H1 (cell line): ENCODE measurements at regions not wholly inside any gene's neighbourhood (a gene's known extent, or its start where the extent isn't known, plus 50 kb on each side); places are given as distances from the start of the nearest gene placed in this dataset.
A peak's percentile ranks its signal among the peaks of the same experiment; 100 is the strongest.

Experiments
- CTCF ChIA-PET: fragments of 300-600 bp; sonication (Branson Sonifier 250); formaldehyde crosslinking; loops from one replicate; lab custom pipeline; 2021; ENCODE audit not compliant: partially characterized antibody; lab: Charles Lee
- POLR2A ChIA-PET: fragments of 300-600 bp; sonication (Branson Sonifier 250); formaldehyde crosslinking; loops from one replicate; lab custom pipeline; 2021; ENCODE audit warnings: inconsistent platforms; ENCODE audit not compliant: partially characterized antibody; lab: Charles Lee
- DNase-seq, 2 experiments: peaks; one replicate each; pipeline versions ENCODE4 v3.0.0 to v3.0.0-alpha.2; 2010 to 2022; ENCODE audit warnings: low spot score in 2 of 2, low read depth in 1 of 2, mixed read lengths in 1 of 2
- FAIRE-seq: peaks from 2 replicates; lab custom pipeline; 2011; peaks lifted over from hg19 to GRCh38; lab: Jason Lieb, UNC
- H2AFZ ChIP-seq: 2 replicates; pipeline ENCODE4 v1.8.1; 2012; ENCODE audit warnings: low read length, inconsistent platforms
- H2AK5ac ChIP-seq: 2 replicates; pipeline ENCODE4 v1.6.1; 2013; ENCODE audit warnings: low read depth, low read length
- H2BK120ac ChIP-seq: replicated peaks from 2 replicates; pipeline ENCODE3; 2013; ENCODE audit warnings: low read depth, low read length, inconsistent platforms
- H2BK12ac ChIP-seq: 2 replicates; pipeline ENCODE4 v1.6.1; 2013; ENCODE audit warnings: low read depth, low read length
- H2BK15ac ChIP-seq: 2 replicates; pipeline ENCODE4 v1.6.1; 2013; ENCODE audit warnings: low read length
- H2BK20ac ChIP-seq: 2 replicates; pipeline ENCODE4 v1.6.1; 2013; ENCODE audit warnings: low read length
- H2BK5ac ChIP-seq: 2 replicates; pipeline ENCODE4 v1.6.1; 2013; ENCODE audit warnings: low read depth, low read length
- H3K14ac ChIP-seq: 2 replicates; pipeline ENCODE4 v1.6.1; 2013; ENCODE audit warnings: inconsistent platforms; ENCODE audit not compliant: insufficient read length
- H3K18ac ChIP-seq: 2 replicates; pipeline ENCODE4 v1.6.1; 2013; ENCODE audit warnings: low read length; ENCODE audit errors: extremely low read depth
- H3K23ac ChIP-seq: 2 replicates; pipeline ENCODE4 v1.6.1; 2013; ENCODE audit warnings: inconsistent platforms; ENCODE audit not compliant: insufficient read length
- H3K23me2 ChIP-seq: 2 replicates; pipeline ENCODE4 v1.6.1; 2013; ENCODE audit warnings: low read depth, low read length
- H3K27ac ChIP-seq: 2 replicates; pipeline ENCODE4 v1.6.1; 2011; ENCODE audit warnings: low read depth, low read length, inconsistent platforms
- H3K27me3 ChIP-seq, 4 experiments: replicated peaks in 1 of 4; 1 replicate in 1 of 4; 2 replicates in 3 of 4; pipeline versions ENCODE4 v1.6.1 to v1.8.1; 2011 to 2013; ENCODE audit warnings: low read length in 3 of 4, mild to moderate bottlenecking in 3 of 4, inconsistent platforms in 2 of 4, mixed read lengths in 2 of 4, moderate library complexity in 1 of 4; ENCODE audit not compliant: control insufficient read depth in 3 of 4, insufficient read depth in 3 of 4; ENCODE audit errors: extremely low read depth in 1 of 4
- H3K36me3 ChIP-seq, 4 experiments: 2 replicates each; pipeline versions ENCODE4 v1.6.1 to v1.8.1; 2011 to 2013; ENCODE audit warnings: mild to moderate bottlenecking in 4 of 4, low read length in 3 of 4, moderate library complexity in 2 of 4, control low read depth in 1 of 4, inconsistent platforms in 1 of 4; ENCODE audit not compliant: insufficient read depth in 4 of 4, control insufficient read depth in 2 of 4
- H3K4ac ChIP-seq: replicated peaks from 2 replicates; pipeline ENCODE3; 2013; ENCODE audit warnings: low read length, low read depth, mixed read lengths, inconsistent platforms; ENCODE audit not compliant: insufficient read length
- H3K4me1 ChIP-seq, 4 experiments: replicated peaks in 1 of 4; 1 replicate in 1 of 4; 2 replicates in 3 of 4; pipeline versions ENCODE4 v1.6.1 to v1.8.1; 2011 to 2013; ENCODE audit warnings: low read length in 3 of 4, inconsistent platforms in 2 of 4, mixed read lengths in 1 of 4; ENCODE audit not compliant: insufficient read depth in 4 of 4, control insufficient read depth in 3 of 4
- H3K4me2 ChIP-seq, 2 experiments: 2 replicates each; pipeline versions ENCODE4 v1.6.1 to v1.8.1; 2011 to 2013; ENCODE audit warnings: low read depth in 2 of 2, low read length in 2 of 2, control low read depth in 1 of 2, inconsistent platforms in 1 of 2, mild to moderate bottlenecking in 1 of 2; ENCODE audit not compliant: insufficient read depth in 1 of 2
- H3K4me3 ChIP-seq, 4 experiments: fragments of 200-600, 300-600 bp in 1 of 4; sonication (generic), shearing (Covaris generic), sonication (Bioruptor Twin) in 1 of 4; 2 replicates each; pipeline versions ENCODE4 v1.5.1 to v1.8.1; 2011 to 2016; ENCODE audit warnings: low read length in 4 of 4, low read depth in 3 of 4, control low read depth in 2 of 4, inconsistent platforms in 2 of 4, mild to moderate bottlenecking in 2 of 4, mixed read lengths in 1 of 4, moderate library complexity in 1 of 4; ENCODE audit not compliant: insufficient read depth in 2 of 4; ENCODE audit errors: extremely low read depth in 1 of 4
- H3K56ac ChIP-seq: replicated peaks from 2 replicates; pipeline ENCODE3; 2013; ENCODE audit warnings: low read depth, mild to moderate bottlenecking, mixed read lengths, low read length, inconsistent platforms; ENCODE audit not compliant: insufficient read length
- H3K79me1 ChIP-seq: 2 replicates; pipeline ENCODE4 v1.6.1; 2013; ENCODE audit warnings: low read depth, low read length, control low read depth
- H3K79me2 ChIP-seq, 2 experiments: 2 replicates each; pipeline versions ENCODE4 v1.6.1 to v1.8.1; 2012 to 2013; ENCODE audit warnings: low read length in 2 of 2, mild to moderate bottlenecking in 2 of 2, inconsistent platforms in 1 of 2; ENCODE audit not compliant: insufficient read depth in 2 of 2, control insufficient read depth in 1 of 2
- H3K9ac ChIP-seq, 4 experiments: replicated peaks in 1 of 4; 1 replicate in 1 of 4; 2 replicates in 3 of 4; pipeline versions ENCODE4 v1.6.1 to v1.8.1; 2011 to 2013; ENCODE audit warnings: low read depth in 3 of 4, low read length in 3 of 4, control low read depth in 2 of 4, mild to moderate bottlenecking in 2 of 4, moderate library complexity in 2 of 4, inconsistent platforms in 1 of 4; ENCODE audit errors: extremely low read depth in 1 of 4
- H3K9me3 ChIP-seq, 2 experiments: 2 replicates each; pipeline versions ENCODE4 v1.6.1 to v1.8.1; 2012 to 2013; ENCODE audit warnings: mild to moderate bottlenecking in 2 of 2, moderate library complexity in 2 of 2, control low read depth in 1 of 2, inconsistent platforms in 1 of 2, low read depth in 1 of 2, low read length in 1 of 2, mixed read lengths in 1 of 2; ENCODE audit not compliant: insufficient read depth in 2 of 2
- H4K20me1 ChIP-seq, 2 experiments: replicated peaks in 1 of 2; 2 replicates each; pipeline versions ENCODE3 to v1.8.1; 2011 to 2013; ENCODE audit warnings: inconsistent platforms in 2 of 2, low read length in 2 of 2, mild to moderate bottlenecking in 1 of 2; ENCODE audit not compliant: insufficient read depth in 2 of 2, control insufficient read depth in 1 of 2
- H4K5ac ChIP-seq: 2 replicates; pipeline ENCODE4 v1.6.1; 2013; ENCODE audit warnings: low read length, low read depth, mixed read lengths, inconsistent platforms; ENCODE audit not compliant: insufficient read length
- H4K8ac ChIP-seq: 2 replicates; pipeline ENCODE4 v1.8.0; 2013; ENCODE audit warnings: mild to moderate bottlenecking, moderate library complexity, low read length, inconsistent platforms; ENCODE audit not compliant: insufficient read depth; ENCODE audit errors: extremely low read depth
- H4K91ac ChIP-seq: replicated peaks from 2 replicates; pipeline ENCODE3; 2013; ENCODE audit warnings: low read length, mixed read lengths, inconsistent platforms; ENCODE audit not compliant: insufficient read length
- BCL11A ChIP-seq, 2 experiments: IDR thresholded peaks; one replicate each; pipeline ENCODE4 v1.6.1; 2011; ENCODE audit warnings: low read depth in 2 of 2, low read length in 2 of 2, mild to moderate bottlenecking in 2 of 2
- CHD1 ChIP-seq: IDR thresholded peaks from 2 replicates; pipeline ENCODE4 v1.6.1; 2012; ENCODE audit warnings: low read depth, low read length, improper control_type of control experiment
- CREB1 ChIP-seq: IDR thresholded peaks from 2 replicates; pipeline ENCODE4 v1.6.1; 2012; ENCODE audit warnings: inconsistent platforms
- CTCF ChIP-seq, 3 experiments: IDR thresholded peaks; 1 replicate in 2 of 3; 2 replicates in 1 of 3; pipeline versions ENCODE4 v1.5.1 to v1.6.1; 2011; ENCODE audit warnings: low read length in 3 of 3, mild to moderate bottlenecking in 3 of 3, inconsistent platforms in 2 of 3, low read depth in 1 of 3, moderate library complexity in 1 of 3; ENCODE audit not compliant: insufficient read depth in 1 of 3; ENCODE audit errors: control extremely low read depth in 1 of 3
- GABPA ChIP-seq: IDR thresholded peaks from 2 replicates; pipeline ENCODE4 v1.6.1; 2011; ENCODE audit warnings: mild to moderate bottlenecking, low read length, moderate library complexity, borderline replicate concordance; ENCODE audit not compliant: insufficient read depth
- GTF2F1 ChIP-seq: IDR thresholded peaks from 2 replicates; pipeline ENCODE4 v1.6.1; 2012; ENCODE audit warnings: low read depth, low read length, improper control_type of control experiment, borderline replicate concordance
- HDAC6 ChIP-seq: IDR thresholded peaks from one replicate; pipeline ENCODE4 v1.7.1; 2012; ENCODE audit warnings: low read depth, mild to moderate bottlenecking, inconsistent platforms, low read length, moderate library complexity
- KDM1A ChIP-seq: fragments of 200-600, 300-600 bp; sonication (generic); IDR thresholded peaks from 2 replicates; pipeline ENCODE4 v1.7.1; 2016; ENCODE audit warnings: mild to moderate bottlenecking, low read length, borderline replicate concordance
- KDM5A ChIP-seq: fragments of 200-600 bp; IDR thresholded peaks from 2 replicates; pipeline ENCODE4 v1.7.1; 2012; ENCODE audit warnings: mild to moderate bottlenecking, low read length, inconsistent platforms, mixed read lengths
- NRF1 ChIP-seq: IDR thresholded peaks from 2 replicates; pipeline ENCODE4 v1.6.1; 2011; ENCODE audit warnings: mild to moderate bottlenecking, low read depth, low read length, improper control_type of control experiment
- TEAD4 ChIP-seq: IDR thresholded peaks from 2 replicates; pipeline ENCODE4 v1.6.1; 2012; ENCODE audit warnings: low read depth, low read length, inconsistent platforms, mixed read lengths
- WGBS, 2 experiments: shearing (Covaris generic) in 1 of 2; methylation state at CpG; one replicate each; pipeline versions ENCODE4 v1.1.6 to v1.1.7; 2013 to 2015; ENCODE audit warnings: low lambda C conversion rate in 2 of 2, mixed read lengths in 2 of 2, inconsistent platforms in 1 of 2, low coverage in 1 of 2, missing lambda C conversion rate in 1 of 2; ENCODE audit not compliant: insufficient replicate concordance in 2 of 2, insufficient coverage in 1 of 2, insufficient read length in 1 of 2; ENCODE audit errors: extremely low coverage in 1 of 2, missing lambda C conversion rate in 1 of 2; 5-methylcytosine and 5-hydroxymethylcytosine counted together

DNA sequence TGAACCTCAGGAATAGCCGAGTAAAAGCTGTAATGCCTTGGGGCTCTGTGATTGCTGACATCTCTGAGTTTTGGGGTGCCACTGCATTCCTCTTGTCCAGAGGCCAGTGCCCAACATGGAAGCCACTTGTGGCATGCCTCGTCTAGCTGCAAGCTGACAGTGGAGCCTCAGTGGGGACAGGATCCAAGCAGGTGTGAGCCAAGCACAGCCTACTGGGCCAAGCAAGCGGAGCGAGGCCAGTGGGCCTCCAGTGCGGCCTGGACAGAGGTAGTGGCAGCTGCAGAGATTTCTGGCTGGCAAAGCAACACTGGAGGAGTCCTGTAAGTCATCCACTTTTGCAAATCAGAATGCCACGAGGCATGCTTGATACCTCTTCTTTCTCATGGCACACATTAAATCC is 1038.2 kb upstream of the CNTN5 start:
- Histone ChIP-seq H4K5ac (no peak overlapping the region), H3K56ac (no peak overlapping the region), H2BK120ac (no peak overlapping the region), H2BK12ac (no peak overlapping the region), H3K9ac (no peak overlapping the region), H3K4me1 (no peaks in the 10 kb centered on the region), H4K20me1 (no peaks in the 10 kb centered on the region), H2BK5ac (no peak overlapping the region), H3K27ac (no peak overlapping the region), H3K79me2 (no peaks in the 10 kb centered on the region), H4K91ac (no peak overlapping the region), H2BK15ac (0 out of 2 replicates have a peak overlapping the region, but pooled peaks have one; percentile 31), H3K4me3 (no peak overlapping the region), H2BK20ac (no peak overlapping the region), H3K36me3 (no peaks in the 10 kb centered on the region), H3K9me3 (no peaks in the 10 kb centered on the region), H3K18ac (no peak overlapping the region; the same call in 1 of the 2 replicates), H2AFZ (no peak overlapping the region), H4K8ac (no peak overlapping the region), H3K4ac (no peak overlapping the region), H3K23me2 (no peaks in the 10 kb centered on the region), H3K27me3 (no peaks in the 10 kb centered on the region), H3K14ac (no peak overlapping the region), H3K4me2 (no peak overlapping the region), H3K79me1 (no peaks in the 10 kb centered on the region), H2AK5ac (no peak overlapping the region), H3K23ac (no peak overlapping the region)
- DNase-seq = no peak
- CTCF ChIA-PET = no interaction called here
- POLR2A ChIA-PET = no interaction called here
- no peak for FAIRE-seq
- WGBS, 2 experiments = 92% methylated on average over 6 of the region's 6 CpGs; no CpG with 5 or more reads in 1 of the 2 experiments
- TF ChIP-seq KDM5A (no peak), CREB1 (no peak), TEAD4 (no peak), GABPA (no peak), CTCF (IDR thresholded peaks at IDR 0.05; ENCODE audit: control extremely low read depth in 1 of 3, insufficient read depth in 1 of 3, low read depth in 1 of 3, low read length in 3 of 3) (no peak), BCL11A (IDR thresholded peaks at IDR 0.05; ENCODE audit: low read depth in 2 of 2, low read length in 2 of 2) (no peak), KDM1A (no peak), HDAC6 (no peak), NRF1 (no peak), GTF2F1 (no peak), CHD1 (no peak)
